HepG2 (cell line): ENCODE measurements at regions not wholly inside any gene's neighbourhood (a gene's known extent, or its start where the extent isn't known, plus 50 kb on each side); places are given as distances from the start of the nearest gene placed in this dataset.

Experiments used
- ATAC-seq: fragments of 200-7000 bp; cut with Tn5 transposase; 3 replicates; pipeline ENCODE4 v1.9.1; 2020; ENCODE audit warnings: mild to moderate bottlenecking, moderate library complexity
- BruUV-seq: library from RNA; stranded (reverse); fragments of 400-500 nt; replicated peaks from 2 replicates; lab custom pipeline; 2021; lab: Mats Ljungman, UMichigan
- CTCF ChIA-PET: fragments of 300-600 bp; formaldehyde crosslinking; extraction: SDS; loops from one replicate; lab custom pipeline; 2021; ENCODE audit warnings: low total read pairs, inconsistent platforms, low intra/inter-chr PET ratio; lab: Yijun Ruan, JAX
- POLR2A ChIA-PET: fragments of 350-600 bp; sonication (Branson Sonifier 250); formaldehyde crosslinking; loops from one replicate; lab custom pipeline; 2020; ENCODE audit warnings: antibody characterized with exemption, inconsistent platforms; lab: Yijun Ruan, JAX
- DNase-seq: peaks from one replicate; pipeline ENCODE4 v3.0.0-alpha.2; 2015; ENCODE audit warnings: low spot score
- FAIRE-seq: peaks from 3 replicates; lab custom pipeline; 2011; peaks lifted over from hg19 to GRCh38; lab: Jason Lieb, UNC
- H2AFZ ChIP-seq: one replicate; pipeline ENCODE4 v1.6.1; 2011; ENCODE audit warnings: low read length, inconsistent platforms
- H3K27ac ChIP-seq: fragments of 300-600 bp; 3 replicates; pipeline ENCODE4 v1.8.0; 2011; ENCODE audit warnings: mixed run types, mild to moderate bottlenecking, mixed read lengths, low read length, inconsistent platforms; ENCODE audit not compliant: insufficient read depth; ENCODE audit errors: extremely low read length
- H3K27me3 ChIP-seq, 2 experiments: fragments of 200-600 bp in 1 of 2; 2 replicates in 1 of 2; 3 replicates in 1 of 2; pipeline versions ENCODE4 v1.6.0 to v1.8.0; 2011; ENCODE audit warnings: low read length in 2 of 2, mild to moderate bottlenecking in 2 of 2, moderate library complexity in 2 of 2, inconsistent platforms in 1 of 2; ENCODE audit not compliant: insufficient read depth in 2 of 2, control insufficient read depth in 1 of 2
- H3K36me3 ChIP-seq, 2 experiments: fragments of 200-600 bp in 1 of 2; replicated peaks in 1 of 2; 2 replicates in 1 of 2; 3 replicates in 1 of 2; pipeline versions ENCODE4 v1.5.1 to v1.8.0; 2011; ENCODE audit warnings: low read length in 2 of 2, inconsistent platforms in 1 of 2; ENCODE audit not compliant: insufficient read depth in 2 of 2, control insufficient read depth in 1 of 2
- H3K4me1 ChIP-seq: 2 replicates; pipeline ENCODE4 v1.5.1; 2012; ENCODE audit warnings: low read length, inconsistent platforms; ENCODE audit not compliant: insufficient read depth
- H3K4me2 ChIP-seq: 2 replicates; pipeline ENCODE4 v1.6.0; 2011; ENCODE audit warnings: low read depth, low read length, inconsistent platforms
- H3K4me3 ChIP-seq, 3 experiments: fragments of 200-600 bp in 1 of 3; sonication (generic), shearing (Covaris generic) in 1 of 3; replicated peaks in 1 of 3; 2 replicates each; pipeline ENCODE4 v1.5.1; 2011 to 2016; ENCODE audit warnings: low read length in 3 of 3, inconsistent platforms in 2 of 3, low read depth in 2 of 3, mild to moderate bottlenecking in 2 of 3, control low read depth in 1 of 3, mixed read lengths in 1 of 3; ENCODE audit not compliant: insufficient read depth in 1 of 3
- H3K79me2 ChIP-seq: one replicate; pipeline ENCODE4 v1.6.1; 2011; ENCODE audit warnings: low read length, inconsistent platforms; ENCODE audit not compliant: insufficient read depth
- H3K9ac ChIP-seq: 2 replicates; pipeline ENCODE4 v1.6.0; 2011; ENCODE audit warnings: mild to moderate bottlenecking, low read depth, low read length, inconsistent platforms; ENCODE audit not compliant: insufficient read depth
- H3K9me3 ChIP-seq: 2 replicates; pipeline ENCODE4 v1.5.1; 2012; ENCODE audit warnings: mild to moderate bottlenecking, low read length
- H4K20me1 ChIP-seq: 2 replicates; pipeline ENCODE4 v1.6.0; 2011; ENCODE audit warnings: inconsistent platforms, mild to moderate bottlenecking, low read length, moderate library complexity; ENCODE audit not compliant: insufficient read depth
- FOXC1 ChIP-seq: sonication (generic); formaldehyde crosslinking; IDR thresholded peaks from 2 replicates; pipeline ENCODE4 v1.8.0; 2022; ENCODE audit warnings: mild to moderate bottlenecking, missing genetic modification reagents, borderline replicate concordance
- IRF2 ChIP-seq: IDR thresholded peaks from 2 replicates; pipeline ENCODE4 v1.6.1; 2018; ENCODE audit warnings: missing genetic modification reagents, missing compliant biosample characterization
- MEIS1 ChIP-seq: sonication (generic); formaldehyde crosslinking; IDR thresholded peaks from 2 replicates; pipeline ENCODE4 v1.9.0; 2021; ENCODE audit warnings: mild to moderate bottlenecking, missing genetic modification reagents, moderate library complexity, borderline replicate concordance
- RELA ChIP-seq: sonication (generic); formaldehyde crosslinking; IDR thresholded peaks from 2 replicates; pipeline ENCODE4 v1.4.0; 2020; ENCODE audit warnings: missing genetic modification reagents
- SAFB2 ChIP-seq: sonication (generic); formaldehyde crosslinking; IDR thresholded peaks from 2 replicates; pipeline ENCODE4 v1.5.1; 2020; ENCODE audit warnings: missing genetic modification reagents, low read depth, mild to moderate bottlenecking, borderline replicate concordance
- THAP11 ChIP-seq: IDR thresholded peaks from 2 replicates; pipeline ENCODE4 v1.6.1; 2016; ENCODE audit warnings: missing biosample characterization, missing genetic modification reagents
- XRCC5 ChIP-seq: fragments of 200-400 bp; formaldehyde crosslinking; optimal IDR thresholded peaks from 2 replicates; pipeline ENCODE3; 2017; ENCODE audit warnings: mild to moderate bottlenecking, low read length
- ZBTB1 ChIP-seq: sonication (generic); formaldehyde crosslinking; IDR thresholded peaks from 2 replicates; pipeline ENCODE4 v1.4.0; 2020; ENCODE audit warnings: missing genetic modification reagents, borderline replicate concordance
- ZNF616 ChIP-seq: sonication (generic); formaldehyde crosslinking; IDR thresholded peaks from 2 replicates; pipeline ENCODE4 v1.5.0; 2020; ENCODE audit warnings: low read depth, mild to moderate bottlenecking, missing genetic modification reagents
- ZSCAN12 ChIP-seq: sonication (generic); formaldehyde crosslinking; IDR thresholded peaks from 2 replicates; pipeline ENCODE4 v1.9.0; 2021; ENCODE audit warnings: mild to moderate bottlenecking, missing genetic modification reagents
- WGBS: methylation state at CpG from one replicate; pipeline ENCODE4 v1.1.6; 2017; ENCODE audit warnings: low lambda C conversion rate; 5-methylcytosine and 5-hydroxymethylcytosine counted together
- in situ Hi-C: cut with HindIII; loops from 2 replicates; pipeline ENCODE4 v1.10.0; 2017; ENCODE audit warnings: low pct_unique_long_range_greater_than_20kb; ENCODE audit not compliant: extremely low pct_ligation_motif_present
- intact Hi-C: fragments of 100-400 bp; cut with micrococcal nuclease; formaldehyde crosslinking; loops from one replicate; pipeline ENCODE4 v1.10.0; 2022; ENCODE audit not compliant: unreplicated experiment
- TF ChIP-seq, protein P1 (sequence below): IDR thresholded peaks from 2 replicates; pipeline ENCODE4 v1.6.1; 2012; ENCODE audit warnings: inconsistent platforms
- TF ChIP-seq, protein P2 (sequence below): sonication (generic); formaldehyde crosslinking; IDR thresholded peaks from 2 replicates; pipeline ENCODE4 v1.4.0; 2020; ENCODE audit warnings: missing genetic modification reagents, mild to moderate bottlenecking, borderline replicate concordance
- TF ChIP-seq, protein P3 (sequence below): sonication (generic); formaldehyde crosslinking; IDR thresholded peaks from 2 replicates; pipeline ENCODE4 v1.8.1; 2022; ENCODE audit warnings: mild to moderate bottlenecking, missing genetic modification reagents
- TF ChIP-seq, protein P4 (sequence below): sonication (generic); formaldehyde crosslinking; IDR thresholded peaks from 2 replicates; pipeline ENCODE4 v1.4.0; 2020; ENCODE audit warnings: mild to moderate bottlenecking, missing genetic modification reagents

- H2AFZ ChIP-seq: no peak overlapping the region
- TF ChIP-seq, protein P1, sequence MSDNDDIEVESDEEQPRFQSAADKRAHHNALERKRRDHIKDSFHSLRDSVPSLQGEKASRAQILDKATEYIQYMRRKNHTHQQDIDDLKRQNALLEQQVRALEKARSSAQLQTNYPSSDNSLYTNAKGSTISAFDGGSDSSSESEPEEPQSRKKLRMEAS: no peak
- no peak for TF ChIP-seq THAP11 (CRISPR knock-in tag)
- TF ChIP-seq, protein P2, sequence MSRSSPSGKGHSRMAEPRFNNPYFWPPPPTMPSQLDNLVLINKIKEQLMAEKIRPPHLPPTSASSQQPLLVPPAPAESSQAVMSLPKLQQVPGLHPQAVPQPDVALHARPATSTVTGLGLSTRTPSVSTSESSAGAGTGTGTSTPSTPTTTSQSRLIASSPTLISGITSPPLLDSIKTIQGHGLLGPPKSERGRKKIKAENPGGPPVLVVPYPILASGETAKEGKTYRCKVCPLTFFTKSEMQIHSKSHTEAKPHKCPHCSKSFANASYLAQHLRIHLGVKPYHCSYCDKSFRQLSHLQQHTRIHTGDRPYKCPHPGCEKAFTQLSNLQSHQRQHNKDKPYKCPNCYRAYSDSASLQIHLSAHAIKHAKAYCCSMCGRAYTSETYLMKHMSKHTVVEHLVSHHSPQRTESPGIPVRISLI: no peak
- TF ChIP-seq, protein P3, sequence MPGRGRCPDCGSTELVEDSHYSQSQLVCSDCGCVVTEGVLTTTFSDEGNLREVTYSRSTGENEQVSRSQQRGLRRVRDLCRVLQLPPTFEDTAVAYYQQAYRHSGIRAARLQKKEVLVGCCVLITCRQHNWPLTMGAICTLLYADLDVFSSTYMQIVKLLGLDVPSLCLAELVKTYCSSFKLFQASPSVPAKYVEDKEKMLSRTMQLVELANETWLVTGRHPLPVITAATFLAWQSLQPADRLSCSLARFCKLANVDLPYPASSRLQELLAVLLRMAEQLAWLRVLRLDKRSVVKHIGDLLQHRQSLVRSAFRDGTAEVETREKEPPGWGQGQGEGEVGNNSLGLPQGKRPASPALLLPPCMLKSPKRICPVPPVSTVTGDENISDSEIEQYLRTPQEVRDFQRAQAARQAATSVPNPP (CRISPR knock-in tag): no peak
- TF ChIP-seq XRCC5: no peak
- TF ChIP-seq ZNF616: no peak
- no peak for TF ChIP-seq ZSCAN12 (CRISPR knock-in tag)
- TF ChIP-seq FOXC1: no peak
- no peak for TF ChIP-seq MEIS1 (CRISPR knock-in tag)
- no peak for TF ChIP-seq ZBTB1
- TF ChIP-seq, protein P4, sequence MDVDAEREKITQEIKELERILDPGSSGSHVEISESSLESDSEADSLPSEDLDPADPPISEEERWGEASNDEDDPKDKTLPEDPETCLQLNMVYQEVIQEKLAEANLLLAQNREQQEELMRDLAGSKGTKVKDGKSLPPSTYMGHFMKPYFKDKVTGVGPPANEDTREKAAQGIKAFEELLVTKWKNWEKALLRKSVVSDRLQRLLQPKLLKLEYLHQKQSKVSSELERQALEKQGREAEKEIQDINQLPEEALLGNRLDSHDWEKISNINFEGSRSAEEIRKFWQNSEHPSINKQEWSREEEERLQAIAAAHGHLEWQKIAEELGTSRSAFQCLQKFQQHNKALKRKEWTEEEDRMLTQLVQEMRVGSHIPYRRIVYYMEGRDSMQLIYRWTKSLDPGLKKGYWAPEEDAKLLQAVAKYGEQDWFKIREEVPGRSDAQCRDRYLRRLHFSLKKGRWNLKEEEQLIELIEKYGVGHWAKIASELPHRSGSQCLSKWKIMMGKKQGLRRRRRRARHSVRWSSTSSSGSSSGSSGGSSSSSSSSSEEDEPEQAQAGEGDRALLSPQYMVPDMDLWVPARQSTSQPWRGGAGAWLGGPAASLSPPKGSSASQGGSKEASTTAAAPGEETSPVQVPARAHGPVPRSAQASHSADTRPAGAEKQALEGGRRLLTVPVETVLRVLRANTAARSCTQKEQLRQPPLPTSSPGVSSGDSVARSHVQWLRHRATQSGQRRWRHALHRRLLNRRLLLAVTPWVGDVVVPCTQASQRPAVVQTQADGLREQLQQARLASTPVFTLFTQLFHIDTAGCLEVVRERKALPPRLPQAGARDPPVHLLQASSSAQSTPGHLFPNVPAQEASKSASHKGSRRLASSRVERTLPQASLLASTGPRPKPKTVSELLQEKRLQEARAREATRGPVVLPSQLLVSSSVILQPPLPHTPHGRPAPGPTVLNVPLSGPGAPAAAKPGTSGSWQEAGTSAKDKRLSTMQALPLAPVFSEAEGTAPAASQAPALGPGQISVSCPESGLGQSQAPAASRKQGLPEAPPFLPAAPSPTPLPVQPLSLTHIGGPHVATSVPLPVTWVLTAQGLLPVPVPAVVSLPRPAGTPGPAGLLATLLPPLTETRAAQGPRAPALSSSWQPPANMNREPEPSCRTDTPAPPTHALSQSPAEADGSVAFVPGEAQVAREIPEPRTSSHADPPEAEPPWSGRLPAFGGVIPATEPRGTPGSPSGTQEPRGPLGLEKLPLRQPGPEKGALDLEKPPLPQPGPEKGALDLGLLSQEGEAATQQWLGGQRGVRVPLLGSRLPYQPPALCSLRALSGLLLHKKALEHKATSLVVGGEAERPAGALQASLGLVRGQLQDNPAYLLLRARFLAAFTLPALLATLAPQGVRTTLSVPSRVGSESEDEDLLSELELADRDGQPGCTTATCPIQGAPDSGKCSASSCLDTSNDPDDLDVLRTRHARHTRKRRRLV (CRISPR knock-in tag): no peak
- TF ChIP-seq IRF2 (CRISPR knock-in tag): no peak
- no peak for TF ChIP-seq SAFB2 (CRISPR knock-in tag)
- no peak for TF ChIP-seq RELA (CRISPR knock-in tag)
- TF ChIP-seq, all 625 proteins: peak for 0
- no TSS peak for BruUV-seq
- H3K27ac ChIP-seq: no peak overlapping the region
- H3K79me2 ChIP-seq: no peaks in the 10 kb centered on the region
- H3K4me2 ChIP-seq: no peak overlapping the region
- no peak for FAIRE-seq
- no peaks in the 10 kb centered on the region for H3K9me3 ChIP-seq
- no peak overlapping the region for H3K9ac ChIP-seq
- intact Hi-C loops (no loop called here), in situ Hi-C loops (loop anchor here (10.0 kb wide), 2 partner anchors 201 to 931 kb away; no protein-coding TSS in a partner anchor)
- WGBS: 84% methylated on average over 6 of the region's 6 CpGs
- ATAC-seq: no peak
- no peaks in the 10 kb centered on the region for H3K4me1 ChIP-seq
- H3K27me3 ChIP-seq: no peaks in the 10 kb centered on the region
- POLR2A ChIA-PET: no interaction called here
- no peaks in the 10 kb centered on the region for H4K20me1 ChIP-seq
- CTCF ChIA-PET: no interaction called here
- H3K36me3 ChIP-seq: no peaks in the 10 kb centered on the region
- H3K4me3 ChIP-seq: no peak overlapping the region
- DNase-seq: no peak
Observed at GRCh38 chr1:245074232-245074747, 80.5 kb upstream of the KIF26B start.
